NCI-H748 treated with DMSO at 0.1 percent for 48 hours (cell line): ENCODE measurements at regions not wholly inside any gene's neighbourhood (a gene's known extent, or its start where the extent isn't known, plus 50 kb on each side); places are given as distances from the start of the nearest gene placed in this dataset.

ENCODE experiments used
- DNase-seq: peaks from one replicate; lab custom pipeline; 2025; lab: John Stamatoyannopoulos, UW

DNA sequence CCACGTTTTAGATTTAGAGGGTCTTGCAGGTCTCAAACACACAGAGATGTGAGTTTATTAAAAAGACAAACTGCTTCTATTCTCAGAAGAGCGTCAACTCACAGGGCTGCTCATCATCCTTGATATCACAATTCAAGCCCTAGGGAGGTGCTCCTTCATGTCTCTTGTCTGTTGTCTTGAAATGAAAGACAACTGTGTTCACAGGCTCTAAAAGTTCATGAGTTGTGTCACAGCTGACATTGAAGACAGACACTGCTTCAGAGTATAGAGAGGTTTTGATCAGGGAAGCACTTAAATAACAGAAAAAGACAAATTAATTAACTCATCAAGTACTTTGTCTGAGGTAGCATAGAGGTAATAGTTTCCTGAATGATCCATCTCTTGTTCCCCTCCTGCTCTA, 1917.6 kb upstream of the WWC1 start:
- DNase-seq = no peak

DNA sequence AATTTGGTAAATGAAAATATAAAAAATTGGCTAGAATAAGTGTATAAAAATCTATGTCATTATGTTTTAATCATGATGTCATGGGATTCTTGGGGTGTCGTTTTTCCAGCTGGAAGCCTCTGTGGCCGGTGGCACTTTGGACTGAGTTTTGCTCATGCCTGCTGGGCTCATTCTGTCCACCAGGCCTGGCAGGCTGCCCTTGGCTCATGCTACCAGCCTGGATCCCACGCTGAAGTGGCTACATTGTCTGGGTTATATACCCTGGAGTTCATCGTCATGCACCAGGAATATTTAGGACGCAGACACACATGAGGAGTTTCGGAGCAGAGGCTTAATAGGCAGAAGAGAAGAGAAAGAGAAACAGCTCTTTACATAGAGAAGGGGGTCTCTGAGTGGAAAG, 1913.7 kb upstream of the WWC1 start:
- DNase-seq = no peak

DNA sequence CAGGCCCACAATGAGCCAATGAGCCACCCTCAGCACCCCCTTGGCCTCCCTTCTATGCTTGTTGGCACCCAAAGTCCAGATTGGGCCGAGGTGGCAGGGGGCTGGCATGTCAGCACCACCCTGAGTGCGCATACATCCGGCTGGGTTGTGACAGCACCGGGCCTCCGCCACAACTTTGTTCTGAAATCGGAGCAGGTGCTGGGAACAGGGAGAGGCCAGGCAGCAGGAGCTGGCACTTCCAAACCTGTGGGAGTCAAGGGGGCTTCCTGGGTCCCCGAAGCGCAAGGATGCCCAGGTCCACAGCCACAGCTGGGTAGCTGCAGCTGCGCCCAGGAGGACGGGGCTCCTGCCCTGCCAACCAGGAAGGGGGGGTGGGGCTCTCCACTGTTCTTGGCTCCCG, 1911.9 kb upstream of the WWC1 start:
- DNase-seq = no peak

DNA sequence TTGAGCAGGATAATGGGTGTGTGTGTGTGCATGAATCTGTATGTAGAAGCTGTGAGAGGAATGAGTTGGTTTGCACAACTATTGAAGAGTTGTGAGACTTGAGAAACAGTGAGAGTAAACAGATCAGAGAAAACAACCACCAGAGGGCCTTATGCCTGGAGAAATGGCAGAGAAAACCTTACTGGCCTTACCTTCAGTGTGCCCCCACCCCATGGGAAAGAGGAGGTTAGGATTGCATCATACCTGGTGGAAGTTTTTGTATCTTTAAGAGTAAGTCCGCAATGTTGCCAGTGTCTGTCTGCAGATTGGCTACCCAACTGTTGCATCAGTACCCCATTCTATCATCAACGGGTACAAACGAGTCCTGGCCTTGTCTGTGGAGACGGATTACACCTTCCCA, 1909.4 kb upstream of the WWC1 start:
- no peak for DNase-seq

DNA sequence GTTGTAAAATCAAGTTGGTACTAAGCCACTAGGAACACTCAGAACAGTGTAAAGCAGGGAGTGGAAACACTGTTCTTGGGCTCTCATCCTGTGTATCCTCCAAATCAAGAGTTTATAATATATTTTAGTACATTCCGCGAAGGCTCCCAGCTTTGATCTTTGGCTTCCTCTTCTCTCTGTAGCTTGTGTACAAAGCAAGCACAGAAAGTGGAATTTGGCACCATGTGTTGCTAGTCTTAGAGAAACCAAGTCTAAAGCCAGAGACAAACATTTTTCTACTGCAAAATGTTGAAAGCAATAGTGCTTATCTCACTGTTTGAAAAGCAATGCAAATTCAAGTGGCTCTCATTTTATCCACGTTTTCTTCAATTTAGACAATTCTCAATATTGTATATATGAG, 1893.3 kb upstream of the WWC1 start:
- DNase-seq = no peak

DNA sequence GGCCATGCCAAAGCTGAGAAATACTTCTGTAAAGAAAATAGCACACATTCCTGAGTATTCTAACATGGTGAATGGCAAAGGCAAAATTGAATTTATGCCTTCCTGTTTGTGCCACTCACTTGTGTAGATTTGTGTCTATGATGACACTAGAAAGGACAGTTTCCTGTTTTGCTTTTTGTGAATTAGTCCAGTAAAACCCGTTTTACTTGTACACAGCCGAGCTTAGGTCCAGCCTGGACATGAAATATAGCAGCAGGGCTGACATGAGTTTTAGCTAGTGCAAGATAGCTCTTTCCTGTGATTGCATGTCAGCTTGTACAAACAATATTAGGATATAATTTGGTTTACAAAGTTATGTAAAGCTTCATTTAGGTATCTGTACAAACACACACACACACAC, 1891.7 kb upstream of the WWC1 start:
- DNase-seq = no peak

DNA sequence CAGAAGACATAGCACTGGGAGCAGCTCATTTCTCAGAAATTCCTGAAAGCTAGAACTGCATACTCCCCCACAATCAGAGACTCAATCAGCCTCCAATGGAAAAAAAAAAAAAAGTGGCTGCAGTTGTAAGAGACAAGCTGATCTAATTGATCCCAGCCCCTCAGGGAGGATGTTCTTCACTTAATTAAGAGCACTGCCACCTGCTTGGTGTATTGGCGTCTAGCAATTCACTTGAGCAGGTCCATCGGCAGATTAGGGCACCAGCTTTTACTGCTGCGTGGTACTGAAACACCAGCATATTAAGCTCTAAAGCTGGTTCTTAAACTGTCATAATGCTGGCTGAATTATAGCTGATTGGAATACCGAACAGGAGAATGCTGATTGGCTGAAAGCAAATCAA, 1890.1 kb upstream of the WWC1 start:
- DNase-seq = no peak

DNA sequence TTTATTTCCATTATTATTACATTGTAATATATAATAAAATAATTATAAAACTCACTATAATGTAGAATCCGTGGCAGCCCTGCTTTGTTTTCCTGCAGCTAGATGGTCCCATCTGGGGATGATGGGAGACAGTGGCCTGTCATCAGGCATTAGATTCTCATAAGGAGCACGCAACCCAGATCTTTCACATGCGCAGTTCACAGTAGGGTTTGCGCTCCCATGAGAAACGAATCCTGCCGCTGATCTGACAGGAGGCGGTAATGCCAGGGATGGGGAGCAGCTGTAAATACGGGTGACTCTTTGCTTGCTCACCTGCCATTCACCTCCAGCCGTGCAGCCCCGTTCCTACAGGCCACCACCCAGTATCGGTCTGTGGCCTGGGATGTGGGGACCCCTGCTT, 1879.3 kb upstream of the WWC1 start:
- DNase-seq = no peak

DNA sequence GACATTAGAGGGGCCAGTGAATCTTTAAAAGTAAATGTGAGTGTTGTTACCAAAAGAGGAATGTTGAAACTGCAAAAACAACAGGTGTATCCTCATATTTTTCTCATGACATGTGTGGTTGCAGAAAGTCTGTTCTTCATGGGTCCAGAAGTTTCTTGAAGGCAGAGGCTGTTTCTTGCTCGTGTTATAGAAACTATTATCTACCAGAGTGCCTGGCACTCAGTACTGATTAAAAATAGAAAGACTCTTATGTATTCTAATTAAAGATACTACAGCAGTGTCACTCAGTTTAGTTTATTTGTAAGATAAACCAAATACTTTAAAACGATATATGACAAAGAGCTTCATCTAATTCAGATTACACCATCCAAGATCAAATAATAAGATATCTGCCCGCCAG, 1864.2 kb upstream of the WWC1 start:
- no peak for DNase-seq

DNA sequence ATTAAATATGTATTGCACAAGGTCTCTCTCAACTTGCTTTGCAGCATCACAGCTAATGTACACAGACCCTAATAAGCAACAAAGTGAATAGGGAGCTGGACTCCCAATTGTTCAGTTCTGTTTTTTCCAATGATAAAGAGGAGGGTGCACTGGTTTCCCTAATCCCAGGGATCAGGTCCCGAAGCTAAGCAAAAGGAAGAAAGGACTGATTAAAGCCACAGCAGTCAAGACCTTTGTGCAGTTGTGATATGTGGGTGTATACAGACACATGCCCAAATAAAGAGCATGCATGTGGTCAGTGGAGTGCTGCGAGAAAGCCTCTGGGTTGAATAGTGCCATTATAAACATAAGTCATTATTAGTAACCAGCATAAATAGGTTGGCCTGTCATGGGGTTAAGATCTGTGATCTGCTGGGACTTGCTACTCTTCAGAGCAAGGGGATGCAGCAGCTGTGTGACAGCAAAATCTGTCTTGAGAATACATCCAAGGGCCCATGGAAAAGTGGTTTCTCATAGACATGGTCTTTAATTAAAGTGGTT, 1863.1 kb upstream of the WWC1 start:
- no peak for DNase-seq

DNA sequence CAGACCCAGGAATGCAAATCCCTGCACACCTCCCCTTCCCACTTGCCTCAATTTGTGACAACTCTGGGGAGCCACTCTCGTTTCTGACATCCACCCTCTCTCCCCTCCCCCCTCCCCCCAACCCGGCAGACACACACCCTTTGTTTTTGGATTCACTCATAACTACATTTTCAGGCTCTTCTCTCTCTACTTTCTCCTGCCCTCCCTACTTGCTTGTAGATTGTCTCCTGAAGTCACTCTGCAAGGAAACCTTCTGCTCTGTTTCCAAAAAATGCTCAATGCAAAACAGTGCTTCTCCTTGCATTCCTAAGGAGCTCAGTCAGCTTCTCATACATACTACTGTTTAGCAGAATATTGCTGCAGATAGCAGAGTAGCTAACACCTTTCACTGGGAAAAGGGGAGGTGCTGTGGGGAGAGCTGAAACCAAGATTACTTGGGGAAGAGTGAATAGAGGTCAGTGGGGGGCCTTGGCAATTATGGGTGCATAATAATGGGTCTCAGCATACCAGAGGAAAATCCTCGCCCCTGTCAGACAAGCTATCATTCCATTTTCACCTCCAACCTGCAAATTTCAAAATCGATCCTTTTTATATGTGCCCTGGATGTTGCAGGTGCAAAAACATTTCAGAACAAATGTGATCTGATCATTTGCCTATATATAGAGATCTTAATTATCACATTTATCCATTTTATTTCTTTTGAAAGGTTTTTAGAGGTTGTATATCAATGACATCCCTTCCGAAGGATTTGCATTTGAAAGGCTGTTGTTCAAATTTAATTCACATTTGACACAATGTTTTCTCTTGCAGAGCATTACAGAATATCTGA, 1860.7 kb upstream of the WWC1 start:
- no peak for DNase-seq

DNA sequence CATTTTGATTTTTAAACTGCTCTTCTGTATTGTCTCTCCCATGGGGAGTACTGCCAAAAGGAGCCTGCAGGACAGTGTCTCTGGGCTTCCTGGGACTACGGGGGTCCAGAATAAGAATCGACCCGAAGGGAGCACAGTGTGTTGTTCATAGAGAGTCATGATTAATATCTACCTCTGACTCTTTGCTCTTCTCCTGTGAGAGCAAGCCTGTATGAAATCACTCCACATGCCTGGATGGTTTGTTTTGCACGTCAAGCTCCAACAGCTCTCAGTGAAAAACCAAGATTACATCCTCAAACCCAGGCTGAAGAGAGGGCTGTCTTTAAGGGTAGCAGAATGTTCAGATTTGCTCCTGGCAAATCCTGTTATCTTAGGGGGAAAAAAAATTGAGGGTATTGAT, 1860.0 kb upstream of the WWC1 start:
- DNase-seq = no peak

DNA sequence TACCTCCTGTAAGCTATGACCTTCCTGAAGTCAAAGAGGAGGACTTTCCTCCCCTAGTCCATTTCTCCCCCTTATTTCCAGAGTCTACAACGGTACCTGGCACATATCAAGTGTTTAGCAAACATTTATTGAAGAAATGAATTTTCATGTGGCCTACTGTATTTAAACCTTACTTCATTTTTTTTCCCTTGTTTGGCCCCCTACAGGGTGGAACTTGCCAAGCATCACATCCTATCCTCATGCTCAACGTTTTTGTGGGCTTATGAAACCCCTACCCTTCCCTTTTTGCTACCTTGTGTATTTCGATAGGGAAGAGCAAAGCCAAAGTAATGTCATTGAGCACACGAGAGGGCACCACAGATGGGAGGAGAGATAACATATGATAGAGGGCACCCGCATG, 1857.8 kb upstream of the WWC1 start:
- DNase-seq = no peak

DNA sequence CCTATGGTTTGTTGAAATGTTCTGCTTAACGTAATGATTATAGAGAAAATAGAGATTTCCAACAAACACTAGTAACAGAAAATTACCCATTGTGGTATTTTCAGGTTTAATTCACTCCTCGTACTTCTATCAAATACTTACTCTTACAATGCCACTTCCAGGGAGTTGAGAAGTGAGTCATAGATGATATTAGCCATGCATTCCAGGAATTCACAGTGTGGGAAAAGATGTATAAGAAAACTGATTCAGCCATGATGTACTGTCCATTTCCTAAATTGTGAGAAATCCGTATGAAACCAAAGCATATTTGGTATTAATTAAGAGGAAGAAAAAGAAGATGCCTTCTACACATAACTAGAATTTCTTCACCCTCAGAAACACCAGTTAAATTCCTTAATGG, 1854.6 kb upstream of the WWC1 start:
- DNase-seq = no peak

DNA sequence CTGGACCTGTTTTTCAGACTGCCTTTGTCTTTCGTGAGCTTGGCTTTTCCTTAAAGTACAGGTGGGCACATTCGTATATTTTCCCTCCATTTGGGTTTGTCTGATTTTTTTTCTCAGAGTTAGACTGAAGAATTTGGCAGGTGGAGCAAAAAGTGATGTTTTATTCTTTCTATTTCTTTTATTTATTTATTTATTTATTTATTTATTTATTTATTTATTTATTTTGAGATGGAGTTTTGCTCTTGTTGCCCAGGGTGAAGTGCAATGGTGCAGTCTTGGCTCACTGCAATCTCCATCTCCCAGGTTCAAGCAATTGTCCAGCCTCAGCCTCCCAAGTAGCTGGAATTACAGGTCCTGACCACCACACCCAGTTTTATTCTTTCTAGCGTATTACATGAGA, 1805.1 kb upstream of the WWC1 start:
- no peak for DNase-seq

DNA sequence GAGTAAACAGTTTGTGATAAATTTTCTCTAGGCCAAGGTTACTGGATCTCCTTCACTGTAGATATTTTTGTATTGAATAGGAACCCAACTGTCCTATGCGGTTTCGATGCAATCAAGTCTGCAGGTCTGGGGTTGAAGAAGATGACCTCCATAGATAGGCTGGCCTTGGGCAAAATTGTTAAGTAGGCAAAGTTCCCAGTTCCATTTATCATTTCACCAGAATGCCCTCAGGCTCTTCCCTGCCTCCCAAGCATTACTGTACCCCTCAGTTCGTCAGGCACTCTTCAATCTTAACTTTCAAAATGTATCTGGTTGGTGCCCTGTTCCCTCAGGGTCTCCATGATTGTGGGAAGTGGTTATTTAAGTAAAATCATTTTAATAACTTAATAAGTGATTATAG, 1802.9 kb upstream of the WWC1 start:
- no peak for DNase-seq

DNA sequence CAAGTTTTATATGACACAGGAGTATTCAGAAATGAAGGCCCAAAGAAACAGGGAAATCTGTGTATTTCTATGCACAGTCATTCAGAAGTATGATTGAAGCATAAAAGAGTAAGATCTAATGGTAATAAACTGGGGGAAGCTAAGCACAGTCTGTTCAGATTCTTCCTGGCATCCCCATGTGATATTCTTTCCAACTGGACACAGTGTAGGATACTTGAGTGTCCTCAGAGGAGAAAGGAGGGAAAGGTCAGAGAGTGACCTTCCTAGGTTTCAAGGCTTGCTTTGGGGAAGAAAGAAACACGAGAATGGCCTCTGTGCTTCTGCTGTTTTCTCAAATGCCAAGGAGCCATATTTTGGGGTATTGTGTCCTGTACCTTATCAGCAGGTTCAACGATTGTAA, 1798.4 kb upstream of the WWC1 start:
- no peak for DNase-seq

DNA sequence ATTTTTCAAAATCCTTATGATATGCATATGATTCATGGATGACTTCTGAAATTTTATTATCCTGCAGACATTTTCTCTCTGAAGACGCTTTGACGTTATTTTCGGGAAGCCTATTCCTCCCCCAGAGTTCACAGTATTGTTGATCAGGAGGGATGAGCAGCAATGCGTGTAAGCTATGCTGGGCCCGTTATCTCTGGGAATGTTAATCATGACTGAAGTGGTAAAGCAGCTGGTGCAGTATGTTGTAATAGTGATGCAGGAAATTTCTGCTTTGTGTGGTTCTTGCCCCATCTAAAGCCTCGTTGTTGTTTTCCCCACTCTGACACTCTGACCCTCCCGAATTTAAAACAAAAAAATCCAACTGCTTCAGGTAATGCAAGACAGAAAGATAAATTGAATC, 1797.8 kb upstream of the WWC1 start:
- DNase-seq = no peak

DNA sequence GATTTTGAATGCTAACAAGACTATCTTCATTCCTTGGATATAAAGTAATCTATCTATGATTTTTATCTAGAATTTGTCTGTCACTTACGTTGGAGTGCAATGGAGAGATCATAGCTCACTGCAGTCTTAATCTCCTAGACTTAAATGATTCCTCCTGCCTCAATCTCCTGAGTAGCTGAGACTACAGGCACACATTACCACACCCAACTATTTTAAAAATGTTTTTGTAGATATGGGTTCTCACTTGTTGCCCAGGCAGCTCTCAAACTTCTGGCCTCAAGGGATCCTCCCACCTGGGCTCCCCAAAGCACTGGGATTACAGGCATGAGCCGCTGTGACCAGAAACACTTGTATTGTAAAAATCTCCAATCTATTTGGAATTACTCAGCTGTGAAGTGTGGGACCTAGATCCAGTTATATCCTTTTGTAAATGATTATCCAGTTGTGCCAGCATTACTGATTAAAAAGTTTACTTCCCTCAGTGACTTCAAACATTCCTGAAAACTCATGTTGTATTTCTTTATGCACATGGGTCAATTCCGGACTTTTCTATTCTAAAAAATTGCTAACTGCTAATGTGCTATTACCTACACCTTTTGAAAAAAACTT, 1793.8 kb upstream of the WWC1 start:
- no peak for DNase-seq

DNA sequence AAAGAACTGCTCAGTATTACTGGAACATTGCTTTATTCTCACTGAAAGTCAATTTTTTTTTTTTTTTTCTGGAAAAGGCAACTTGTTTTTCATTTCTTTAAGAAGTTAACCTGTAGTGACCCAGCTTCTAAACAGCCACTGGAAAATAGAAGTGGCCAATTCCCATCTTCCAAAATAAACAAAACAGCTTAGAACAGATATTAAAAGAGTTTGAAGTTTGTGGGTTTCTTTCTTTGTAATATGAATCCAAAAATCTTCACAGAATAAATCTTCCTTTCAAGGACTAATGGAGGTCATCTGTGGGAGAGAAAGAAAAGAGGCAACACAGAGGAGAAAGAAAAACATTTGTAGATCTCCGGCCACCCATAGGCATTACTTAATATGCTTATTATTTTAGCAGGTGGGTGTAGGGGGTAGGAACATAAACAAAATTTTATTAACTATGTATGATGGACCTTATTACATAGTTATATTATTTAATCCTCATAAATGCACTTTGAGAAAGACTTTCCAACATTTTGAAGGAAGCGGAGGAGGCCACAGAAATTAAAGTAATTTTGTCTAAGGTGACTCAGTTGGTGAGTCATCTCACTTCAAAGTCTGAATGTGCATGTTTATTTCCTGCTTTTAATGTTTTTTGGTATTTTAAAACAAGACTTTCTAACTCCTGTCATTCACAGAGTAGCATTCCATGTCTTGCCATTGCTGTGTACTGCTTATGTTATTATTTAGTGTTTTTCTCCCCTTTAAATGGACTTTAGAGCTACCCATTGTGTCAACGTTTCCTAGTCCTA, 1791.8 kb upstream of the WWC1 start:
- DNase-seq = no peak

DNA sequence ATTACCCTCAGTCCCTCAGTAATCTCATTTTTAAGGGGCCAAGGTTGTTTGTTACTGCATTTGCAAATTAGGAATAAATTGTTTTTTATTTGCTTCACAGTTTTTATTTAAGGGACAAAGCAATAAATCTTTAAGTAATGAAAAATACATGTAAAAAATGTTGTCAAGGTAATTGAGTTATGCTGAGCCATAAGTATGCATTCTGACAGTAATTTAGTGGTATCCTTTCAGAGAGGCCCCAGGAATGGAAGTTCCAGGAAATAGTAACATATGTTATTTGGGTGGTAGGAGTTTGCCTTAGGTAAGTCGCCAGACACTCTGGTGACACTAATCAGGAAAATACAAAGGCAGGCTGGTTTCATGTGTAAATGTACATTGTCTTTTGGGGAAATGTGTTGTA, 1787.9 kb upstream of the WWC1 start:
- no peak for DNase-seq

DNA sequence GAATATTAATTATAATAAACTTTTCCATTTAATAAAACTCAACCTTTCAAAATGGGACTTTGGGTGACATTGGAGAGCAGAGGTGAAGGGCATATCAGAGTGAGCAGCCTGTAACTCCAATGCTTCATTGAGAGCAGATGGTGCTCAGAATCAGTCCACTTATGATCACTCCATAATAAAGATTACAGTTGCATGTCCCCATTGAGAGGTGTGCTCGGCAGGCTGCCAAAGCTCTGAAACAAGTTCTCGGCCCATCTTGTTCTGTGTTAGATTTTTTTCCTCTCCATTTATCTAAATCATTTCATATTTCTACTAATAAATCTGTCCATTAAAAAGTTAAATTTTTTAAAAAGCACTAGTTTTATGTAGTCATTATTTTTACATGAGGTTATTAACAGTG, 1786.4 kb upstream of the WWC1 start:
- DNase-seq = no peak

DNA sequence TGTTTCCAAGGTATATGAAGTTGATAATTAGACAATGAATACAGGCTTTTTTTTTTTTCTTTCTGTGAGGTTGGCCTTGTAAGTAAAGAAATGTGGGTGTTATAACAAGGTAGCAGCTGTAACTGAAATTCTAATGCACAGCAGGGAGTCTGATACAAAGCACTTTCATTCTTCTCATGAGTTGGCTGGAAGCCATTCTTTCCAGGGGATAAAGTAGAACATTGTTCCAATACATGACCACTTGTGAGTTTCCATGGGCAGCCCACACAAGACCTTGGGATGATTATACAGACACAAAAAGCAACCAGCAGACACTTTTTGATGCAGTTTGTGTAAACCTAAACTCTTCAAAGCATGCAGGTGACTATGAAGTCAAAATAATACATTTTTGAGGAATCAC, 1785.9 kb upstream of the WWC1 start:
- DNase-seq = no peak
